A549 (cell line): ENCODE measurements at regions not wholly inside any gene's neighbourhood (a gene's known extent, or its start where the extent isn't known, plus 50 kb on each side); places are given as distances from the start of the nearest gene placed in this dataset.

Experiments
- ATAC-seq, 2 experiments: fragments of 200-7000 bp in 1 of 2; fragments of >200 bp in 1 of 2; cut with Nextera tagmentation in 1 of 2; cut with Tn5 transposase in 1 of 2; 3 replicates each; pipeline versions ENCODE4 v1.8.0 to v1.9.1; 2018 to 2020; ENCODE audit warnings: mild to moderate bottlenecking in 1 of 2, moderate library complexity in 1 of 2
- CTCF ChIA-PET: fragments of 300-600 bp; sonication (Branson Sonifier 250); formaldehyde crosslinking; extraction: SDS; loops from one replicate; lab custom pipeline; 2021; ENCODE audit warnings: antibody characterized with exemption, inconsistent platforms; lab: Yijun Ruan, JAX
- POLR2A ChIA-PET: fragments of 350-600 bp; formaldehyde crosslinking; extraction: SDS; loops from one replicate; lab custom pipeline; 2021; ENCODE audit warnings: antibody characterized with exemption, inconsistent platforms; lab: Yijun Ruan, JAX
- DNase-seq, 2 experiments: peaks; one replicate each; pipeline versions ENCODE4 v3.0.0 to v3.0.0-alpha.2; 2011 to 2016; ENCODE audit warnings: low read depth in 1 of 2, low spot score in 1 of 2
- FAIRE-seq: peaks from 2 replicates; lab custom pipeline; 2011; peaks lifted over from hg19 to GRCh38; lab: Jason Lieb, UNC
- H3K27ac ChIP-seq, 2 experiments: fragments of >200 bp; sonication (Bioruptor Twin); formaldehyde crosslinking; 3 replicates each; pipeline ENCODE4 v1.5.1; 2016 to 2017
- H3K4me1 ChIP-seq: fragments of >200 bp; sonication (Bioruptor Twin); formaldehyde crosslinking; 3 replicates; pipeline ENCODE4 v1.6.1; 2016
- H3K4me2 ChIP-seq: fragments of >200 bp; sonication (Bioruptor Twin); formaldehyde crosslinking; 3 replicates; pipeline ENCODE4 v1.6.1; 2016
- H3K4me3 ChIP-seq: fragments of >200 bp; sonication (Bioruptor Twin); formaldehyde crosslinking; 3 replicates; pipeline ENCODE4 v1.5.1; 2016
- H3K9me3 ChIP-seq: fragments of >200 bp; sonication (Bioruptor Twin); formaldehyde crosslinking; 3 replicates; pipeline ENCODE4 v1.6.1; 2016
- CBX2 ChIP-seq: fragments of 200-600 bp; sonication (generic); IDR thresholded peaks from 2 replicates; pipeline ENCODE4 v1.6.1; 2016; ENCODE audit warnings: low read depth, mild to moderate bottlenecking, borderline replicate concordance
- CBX8 ChIP-seq: fragments of 200-600 bp; sonication (generic); IDR thresholded peaks from 2 replicates; pipeline ENCODE4 v1.6.1; 2016
- CHD2 ChIP-seq: fragments of 150-350 bp; IDR thresholded peaks from 2 replicates; pipeline ENCODE4 v1.6.1; 2014; ENCODE audit warnings: low read length; ENCODE audit not compliant: partially characterized antibody
- CHD4 ChIP-seq: fragments of 200-600 bp; sonication (generic); IDR thresholded peaks from 2 replicates; pipeline ENCODE4 v1.6.1; 2016; ENCODE audit warnings: antibody characterized with exemption, mild to moderate bottlenecking, borderline replicate concordance
- CTCF ChIP-seq: fragments of >200 bp; sonication (Bioruptor Twin); formaldehyde crosslinking; IDR thresholded peaks from 3 replicates; pipeline ENCODE4 v1.5.1; 2016
- E2F6 ChIP-seq: IDR thresholded peaks from 2 replicates; pipeline ENCODE4 v1.6.1; 2012; ENCODE audit warnings: low read depth, borderline replicate concordance
- EHMT2 ChIP-seq: fragments of 200-600 bp; sonication (generic); IDR thresholded peaks from 2 replicates; pipeline ENCODE4 v1.6.1; 2016; ENCODE audit warnings: antibody characterized with exemption, low read depth, mild to moderate bottlenecking, moderate library complexity
- EP300 ChIP-seq, 2 experiments: fragments of >200 bp; sonication (Bioruptor Twin); formaldehyde crosslinking; IDR thresholded peaks; 2 replicates in 1 of 2; 3 replicates in 1 of 2; pipeline ENCODE4 v1.6.1; 2016 to 2017
- FOSB ChIP-seq: fragments of 250-450 bp; sonication (Bioruptor Pico); IDR thresholded peaks from 2 replicates; pipeline ENCODE4 v1.5.0; 2020; ENCODE audit warnings: mild to moderate bottlenecking, moderate library complexity
- FOSL2 ChIP-seq, 2 experiments: fragments of 450-650 bp in 1 of 2; fragments of >200 bp in 1 of 2; sonication (Bioruptor Twin) in 1 of 2; formaldehyde crosslinking; IDR thresholded peaks; 2 replicates each; pipeline versions ENCODE4 v1.5.0 to v1.6.1; 2016 to 2020; ENCODE audit warnings: mild to moderate bottlenecking in 1 of 2, moderate library complexity in 1 of 2
- FOXS1 ChIP-seq: fragments of 250-450 bp; sonication (Bioruptor Pico); IDR thresholded peaks from 2 replicates; pipeline ENCODE4 v1.5.0; 2020; ENCODE audit warnings: mild to moderate bottlenecking, moderate library complexity
- GATA3 ChIP-seq: IDR thresholded peaks from 2 replicates; pipeline ENCODE4 v1.6.1; 2012; ENCODE audit warnings: borderline replicate concordance
- HOXA7 ChIP-seq: fragments of 250-450 bp; sonication (Bioruptor Pico); IDR thresholded peaks from 2 replicates; pipeline ENCODE4 v1.5.0; 2020; ENCODE audit warnings: mild to moderate bottlenecking, moderate library complexity
- HOXB13 ChIP-seq: fragments of 250-450 bp; sonication (Bioruptor Pico); IDR thresholded peaks from 2 replicates; pipeline ENCODE4 v1.5.0; 2020; ENCODE audit warnings: low read depth, mild to moderate bottlenecking, moderate library complexity
- HOXB5 ChIP-seq: fragments of 250-450 bp; sonication (Bioruptor Pico); IDR thresholded peaks from 2 replicates; pipeline ENCODE4 v1.5.0; 2020; ENCODE audit warnings: mild to moderate bottlenecking, moderate library complexity
- JUN ChIP-seq, 2 experiments: fragments of >200 bp; sonication (Bioruptor Twin); formaldehyde crosslinking; IDR thresholded peaks; 2 replicates in 1 of 2; 3 replicates in 1 of 2; pipeline ENCODE4 v1.6.1; 2016 to 2017
- JUNB ChIP-seq: fragments of >200 bp; sonication (Bioruptor Twin); formaldehyde crosslinking; IDR thresholded peaks from 2 replicates; pipeline ENCODE4 v1.6.1; 2016
- MAZ ChIP-seq: fragments of 150-350 bp; IDR thresholded peaks from 2 replicates; pipeline ENCODE4 v1.6.1; 2014; ENCODE audit warnings: antibody characterized with exemption, low read depth, low read length, borderline replicate concordance
- MYC ChIP-seq: IDR thresholded peaks from 2 replicates; pipeline ENCODE4 v1.6.1; 2012; ENCODE audit warnings: mild to moderate bottlenecking, inconsistent platforms, low read length, improper control_type of control experiment, borderline replicate concordance
- NPAS2 ChIP-seq: fragments of 250-450 bp; sonication (Bioruptor Pico); IDR thresholded peaks from 2 replicates; pipeline ENCODE4 v1.8.0; 2022; ENCODE audit warnings: mild to moderate bottlenecking, moderate library complexity, borderline replicate concordance
- PHF8 ChIP-seq: fragments of 200-600 bp; sonication (generic); IDR thresholded peaks from 2 replicates; pipeline ENCODE4 v1.6.1; 2016; ENCODE audit warnings: low read depth, mild to moderate bottlenecking, antibody characterized with exemption, moderate library complexity, borderline replicate concordance
- POLR2AphosphoS2 ChIP-seq: conservative IDR thresholded peaks from 2 replicates; pipeline ENCODE4 v1.6.1; 2012; ENCODE audit warnings: low read length, improper control_type of control experiment, inconsistent platforms
- RAD21 ChIP-seq, 2 experiments: fragments of >200 bp in 1 of 2; sonication (Bioruptor Twin) in 1 of 2; formaldehyde crosslinking in 1 of 2; IDR thresholded peaks in 1 of 2; conservative IDR thresholded peaks in 1 of 2; 2 replicates in 1 of 2; 3 replicates in 1 of 2; pipeline ENCODE4 v1.6.1; 2012 to 2018; ENCODE audit warnings: inconsistent platforms in 1 of 2
- RCOR1 ChIP-seq: fragments of 150-350 bp; IDR thresholded peaks from 2 replicates; pipeline ENCODE4 v1.6.1; 2014; ENCODE audit warnings: antibody characterized with exemption, low read length, low read depth
- RFX5 ChIP-seq: fragments of 450-650 bp; IDR thresholded peaks from 2 replicates; pipeline ENCODE4 v1.7.1; 2014; ENCODE audit warnings: antibody characterized with exemption, mild to moderate bottlenecking, moderate library complexity
- RNF2 ChIP-seq: fragments of 200-600 bp; sonication (generic); IDR thresholded peaks from 2 replicates; pipeline ENCODE4 v1.6.1; 2016; ENCODE audit warnings: low read depth, mild to moderate bottlenecking, antibody characterized with exemption, moderate library complexity, borderline replicate concordance
- SMC3 ChIP-seq: fragments of >200 bp; sonication (Bioruptor Twin); formaldehyde crosslinking; IDR thresholded peaks from 3 replicates; pipeline ENCODE4 v1.6.1; 2018; ENCODE audit warnings: inconsistent platforms
- TP53 ChIP-seq: fragments of 250-450 bp; sonication (Bioruptor Pico); IDR thresholded peaks from 2 replicates; pipeline ENCODE4 v1.5.0; 2021; ENCODE audit warnings: mild to moderate bottlenecking, moderate library complexity
- ZFP36 ChIP-seq: fragments of 450-650 bp; IDR thresholded peaks from 2 replicates; pipeline ENCODE4 v1.6.1; 2014; ENCODE audit warnings: borderline replicate concordance; ENCODE audit not compliant: partially characterized antibody
- ZNF302 ChIP-seq: fragments of 250-450 bp; sonication (Bioruptor Pico); IDR thresholded peaks from 2 replicates; pipeline ENCODE4 v1.9.0; 2021; ENCODE audit warnings: inconsistent platforms, mild to moderate bottlenecking, moderate library complexity
- WGBS: methylation state at CpG from one replicate; pipeline ENCODE4 v1.1.6; 2017; ENCODE audit errors: missing lambda C conversion rate; 5-methylcytosine and 5-hydroxymethylcytosine counted together
- TF ChIP-seq, protein P1 (sequence below): IDR thresholded peaks from 2 replicates; pipeline ENCODE4 v1.6.1; 2012

DNA sequence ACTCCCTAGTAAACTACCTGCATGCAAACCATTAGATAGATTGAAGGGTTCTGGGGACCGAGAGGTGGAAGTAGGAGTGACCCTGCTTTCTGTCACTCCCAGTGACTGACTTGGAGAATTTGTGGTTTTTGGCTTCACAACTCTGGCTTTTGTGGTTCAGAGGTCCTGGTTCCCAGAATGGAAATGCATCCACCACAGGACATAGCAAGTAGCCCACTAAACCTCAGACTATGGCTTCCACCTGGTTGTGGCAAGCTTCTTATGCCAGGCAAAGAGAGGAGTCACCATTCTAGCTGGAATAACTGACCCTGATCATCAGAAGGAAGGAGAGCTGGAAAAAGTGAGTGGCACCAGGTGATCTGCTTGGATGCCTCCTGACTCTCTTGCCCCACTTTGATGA, 162.4 kb upstream of the TMEM260 start:
- Histone ChIP-seq H3K9me3 (no peaks in the 10 kb centered on the region), H3K4me3 (no peak overlapping the region), H3K27ac (no peak overlapping the region), H3K4me2 (no peak overlapping the region), H3K4me1 (no peaks in the 10 kb centered on the region)
- WGBS, result 18% methylated on average over 1 of the region's 1 CpG
- POLR2A ChIA-PET, result no interaction called here
- ATAC-seq, result no peak
- DNase-seq, result no peak
- no peak for FAIRE-seq
- TF ChIP-seq JUN (IDR thresholded peaks at IDR 0.05) (no peak), FOXS1 (CRISPR knock-in tag) (no peak), HOXA7 (no peak), CTCF (no peak), HOXB13 (CRISPR knock-in tag) (no peak), NPAS2 (CRISPR knock-in tag) (no peak), ZFP36 (no peak), ZNF302 (CRISPR knock-in tag) (no peak)
- TF ChIP-seq, protein P1, sequence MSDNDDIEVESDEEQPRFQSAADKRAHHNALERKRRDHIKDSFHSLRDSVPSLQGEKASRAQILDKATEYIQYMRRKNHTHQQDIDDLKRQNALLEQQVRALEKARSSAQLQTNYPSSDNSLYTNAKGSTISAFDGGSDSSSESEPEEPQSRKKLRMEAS, result no peak
- CTCF ChIA-PET, result interaction anchor here (0.9 to 1.4 kb wide), 2 partner anchors 14 to 77 kb away, joined by 3 read pairs; no protein-coding TSS in a partner anchor

DNA sequence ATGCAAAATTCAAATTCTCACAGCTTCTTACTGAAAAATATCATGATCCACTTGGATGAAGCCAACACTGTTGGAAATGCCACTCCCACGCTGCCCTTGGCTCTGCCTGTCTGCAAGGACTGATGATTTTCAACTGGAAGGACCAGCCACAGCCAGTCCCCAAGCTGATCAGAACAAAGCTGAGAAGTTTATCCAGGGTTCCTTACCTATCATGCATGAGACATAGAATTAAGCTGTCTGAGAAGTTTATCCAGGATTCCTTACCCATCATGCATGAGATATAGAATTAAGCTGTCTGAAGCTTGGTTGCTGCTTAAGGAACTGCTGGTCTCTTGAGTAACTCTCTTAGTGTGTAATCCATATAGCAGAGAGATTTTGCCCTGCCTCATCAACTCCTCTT, 159.8 kb upstream of the TMEM260 start:
- POLR2A ChIA-PET, result no interaction called here
- CTCF ChIA-PET, result interaction anchor here (1.5 to 1.8 kb wide), 2 partner anchors 714 to 973 kb away, joined by 3 to 5 read pairs; no protein-coding TSS in a partner anchor
- Histone ChIP-seq H3K4me2 (no peak overlapping the region), H3K4me3 (no peak overlapping the region), H3K27ac (no peak overlapping the region), H3K9me3 (no peaks in the 10 kb centered on the region), H3K4me1 (no peaks in the 10 kb centered on the region)
- TF ChIP-seq CHD2 (no peak), HOXB5 (CRISPR knock-in tag) (no peak), FOXS1 (CRISPR knock-in tag) (no peak), CBX2 (no peak), PHF8 (no peak), RNF2 (no peak), MAZ (no peak), EP300 (IDR thresholded peaks at IDR 0.05) (no peak), SMC3 (no peak), RFX5 (no peak), TP53 (CRISPR knock-in tag) (no peak), EHMT2 (no peak), JUN (IDR thresholded peaks at IDR 0.05) (no peak), HOXA7 (no peak), GATA3 (no peak), RAD21 (conservative IDR thresholded peaks at IDR 0.05 in 1 of 2, IDR thresholded peaks at IDR 0.05 in 1 of 2) (no peak)
- ATAC-seq, result no peak
- FAIRE-seq, result no peak
- WGBS, result 31% methylated on average over 1 of the region's 1 CpG
- no peak for DNase-seq

DNA sequence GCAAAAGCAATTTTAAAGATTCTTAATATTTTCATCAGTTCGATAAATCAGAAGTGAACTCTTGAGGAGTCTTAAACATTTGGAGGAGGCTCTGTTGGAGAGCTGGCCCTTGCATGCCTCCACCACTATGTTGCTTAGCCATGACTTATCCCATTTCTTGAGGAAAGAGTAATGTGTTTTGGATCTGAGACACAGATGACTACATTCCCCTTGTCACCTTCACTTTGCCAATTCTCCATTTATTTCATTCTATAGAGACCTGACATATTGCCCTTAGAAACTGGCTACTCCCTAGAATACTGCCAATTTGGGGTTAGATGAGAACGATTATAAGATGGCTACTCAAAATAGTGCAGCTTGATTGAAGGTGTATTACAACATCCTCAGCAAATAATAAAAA, 157.4 kb upstream of the TMEM260 start:
- CTCF ChIA-PET, result interaction anchor here (0.8 to 3.0 kb wide), 15 partner anchors 10 to 997 kb away, joined by 3 to 18 read pairs (median 4); no protein-coding TSS in a partner anchor

More for the DNA sequence above, 157.4 kb upstream of the TMEM260 start:
- ATAC-seq (no peak; a peak in 1 of 6 replicates), DNase-seq (no peak), FAIRE-seq (no peak)
- H3K4me2 ChIP-seq, result no peak overlapping the region; the same call in 2 of the 3 replicates
- POLR2A ChIA-PET, result no interaction called here
- no peak for TF ChIP-seq POLR2AphosphoS2
- no peak for TF ChIP-seq TP53 (CRISPR knock-in tag)
- TF ChIP-seq JUNB, result no peak
- TF ChIP-seq FOSB (CRISPR knock-in tag), result no peak
- no peak for TF ChIP-seq E2F6
- TF ChIP-seq MYC, result no peak
- TF ChIP-seq MAZ, result no peak
- TF ChIP-seq CHD4, result no peak
- no peak for TF ChIP-seq CBX8
- no peak for TF ChIP-seq HOXB13 (CRISPR knock-in tag)
- no peak for TF ChIP-seq RCOR1
- no peak for TF ChIP-seq FOSL2 (IDR thresholded peaks at IDR 0.05)
- no peak for TF ChIP-seq FOSL2 (CRISPR knock-in tag; IDR thresholded peaks at IDR 0.05)
- TF ChIP-seq GATA3, result no peak
- WGBS, result 57% methylated on average over 2 of the region's 2 CpGs
- no peaks in the 10 kb centered on the region for H3K9me3 ChIP-seq
- H3K4me1 ChIP-seq, result no peaks in the 10 kb centered on the region
- no peak overlapping the region for H3K4me3 ChIP-seq
- no peak overlapping the region for H3K27ac ChIP-seq
